ENCODE measurements at regions not wholly inside any gene's neighbourhood (a gene's known extent, or its start where the extent isn't known, plus 50 kb on each side); places are given as distances from the start of the nearest gene placed in this dataset.

- no peak for DNase-seq (ENCODE audit: low read depth)
These were observed 95.5 kb upstream of the ATP6AP2 start for GRCh38 chrX:40485102-40485826.

GRCh38 chrX:40484408-40485091 lies 96.2 kb upstream of the ATP6AP2 start:
- DNase-seq (ENCODE audit: low read depth), result no peak

GRCh38 chrX:40483502-40483901 lies 97.3 kb upstream of the ATP6AP2 start:
- no peak for DNase-seq (ENCODE audit: low read depth)

- no peak for DNase-seq (ENCODE audit: low read depth)
These were observed 100.9 kb upstream of the ATP6AP2 start for GRCh38 chrX:40479777-40480318.

- no peak for DNase-seq (ENCODE audit: low read depth)
These were observed 102.2 kb upstream of the ATP6AP2 start for GRCh38 chrX:40478474-40479065.

- no peak for DNase-seq (ENCODE audit: low read depth)
These were observed 103.8 kb upstream of the ATP6AP2 start for GRCh38 chrX:40476958-40477357.

GRCh38 chrX:40474645-40475044 lies 106.1 kb upstream of the ATP6AP2 start:
- DNase-seq (ENCODE audit: low read depth), result no peak

- DNase-seq (ENCODE audit: low read depth), result peak; percentile 27
These were observed 106.6 kb upstream of the ATP6AP2 start for GRCh38 chrX:40474205-40474626.

GRCh38 chrX:40473460-40474204 lies 107.1 kb upstream of the ATP6AP2 start:
- DNase-seq (ENCODE audit: low read depth), result no peak

- DNase-seq (ENCODE audit: low read depth), result peak; percentile 85
These were observed 108.7 kb upstream of the ATP6AP2 start for GRCh38 chrX:40471965-40472648.

GRCh38 chrX:40470830-40471429 lies 109.8 kb upstream of the ATP6AP2 start:
- peak; percentile 23 for DNase-seq (ENCODE audit: low read depth)

- no peak for DNase-seq (ENCODE audit: low read depth)
These were observed 111.5 kb upstream of the ATP6AP2 start for GRCh38 chrX:40469316-40469715.

GRCh38 chrX:40468033-40468846 lies 112.5 kb upstream of the ATP6AP2 start:
- DNase-seq (ENCODE audit: low read depth), result peak; percentile 26

- no peak for DNase-seq (ENCODE audit: low read depth)
These were observed 113.3 kb upstream of the ATP6AP2 start for GRCh38 chrX:40467454-40467853.

GRCh38 chrX:40465735-40466551 lies 114.8 kb upstream of the ATP6AP2 start:
- DNase-seq (ENCODE audit: low read depth), result no peak

- DNase-seq (ENCODE audit: low read depth), result no peak
These were observed 118.0 kb upstream of the ATP6AP2 start for GRCh38 chrX:40462795-40463194.

- DNase-seq (ENCODE audit: low read depth), result no peak
These were observed 119.8 kb upstream of the ATP6AP2 start for GRCh38 chrX:40460926-40461325.

- DNase-seq (ENCODE audit: low read depth), result no peak
These were observed 121.1 kb upstream of the ATP6AP2 start for GRCh38 chrX:40459571-40460158.

GRCh38 chrX:40457406-40457805 lies 123.4 kb upstream of the ATP6AP2 start:
- no peak for DNase-seq (ENCODE audit: low read depth)

Measured in iris pigment epithelial cell (primary cell).